ENCODE measurements at regions not wholly inside any gene's neighbourhood (a gene's known extent, or its start where the extent isn't known, plus 50 kb on each side); places are given as distances from the start of the nearest gene placed in this dataset.

GRCh38 chr5:168015506-168015905, 275.9 kb upstream of the WWC1 start:
- DNase-seq: no peak
- H3K27me3 Mint-ChIP-seq (ENCODE audit: low read depth in 2 of 2): peaks cover 6 to 8% of the 10 kb centered on the region in 2 donors
- no peaks in the 10 kb centered on the region for H3K4me1 Mint-ChIP-seq
- H3K27ac ChIP-seq (ENCODE audit: low read length): no peak overlapping the region
- intact Hi-C loops (cut with micrococcal nuclease): no loop called here
- H3K36me3 Mint-ChIP-seq: no peaks in the 10 kb centered on the region
- H3K9me3 ChIP-seq (ENCODE audit: control insufficient read depth, insufficient read depth, low read length): no peaks in the 10 kb centered on the region
- H3K4me3 Mint-ChIP-seq: no peak overlapping the region
- no peak overlapping the region for H3K4me3 ChIP-seq (ENCODE audit: low read length)
- H3K27me3 ChIP-seq (ENCODE audit: control insufficient read depth, insufficient read depth, low read length): peaks cover 2% of the 10 kb centered on the region
- 90% methylated on average over 6 of the region's 7 CpGs for WGBS (ENCODE audit: insufficient coverage)
- H3K27ac Mint-ChIP-seq: no peak overlapping the region
- H3K36me3 ChIP-seq (ENCODE audit: control insufficient read depth, insufficient read depth, low read length): no peaks in the 10 kb centered on the region
- ATAC-seq: no peak
- no peaks in the 10 kb centered on the region for H3K4me1 ChIP-seq (ENCODE audit: control insufficient read depth, insufficient read depth, low read length)
- H3K9me3 Mint-ChIP-seq: no peaks in the 10 kb centered on the region
- no peak for TF ChIP-seq CTCF (IDR thresholded peaks at IDR 0.05)

- no peak for TF ChIP-seq CTCF (IDR thresholded peaks at IDR 0.05)
- H3K4me3 Mint-ChIP-seq: no peak overlapping the region
- H3K36me3 Mint-ChIP-seq: no peaks in the 10 kb centered on the region
- Histone ChIP-seq H3K36me3 (ENCODE audit: control insufficient read depth, insufficient read depth, low read length) (no peaks in the 10 kb centered on the region), H3K9me3 (ENCODE audit: control insufficient read depth, insufficient read depth, low read length) (no peaks in the 10 kb centered on the region), H3K4me3 (ENCODE audit: low read length) (no peak overlapping the region), H3K4me1 (ENCODE audit: control insufficient read depth, insufficient read depth, low read length) (no peaks in the 10 kb centered on the region), H3K27ac (ENCODE audit: low read length) (no peak overlapping the region), H3K27me3 (ENCODE audit: control insufficient read depth, insufficient read depth, low read length) (peaks cover 2% of the 10 kb centered on the region)
- 69% methylated on average over 3 of the region's 3 CpGs for WGBS (ENCODE audit: insufficient coverage)
- H3K27me3 Mint-ChIP-seq (ENCODE audit: low read depth in 2 of 2): peaks cover 10% of the 10 kb centered on the region in 2 donors
- intact Hi-C loops (cut with micrococcal nuclease): no loop called here
- H3K9me3 Mint-ChIP-seq: no peaks in the 10 kb centered on the region
- H3K27ac Mint-ChIP-seq: no peak overlapping the region
- H3K4me1 Mint-ChIP-seq: no peaks in the 10 kb centered on the region
- DNase-seq (no peak), ATAC-seq (no peak)
These were observed 274.1 kb upstream of the WWC1 start for GRCh38 chr5:168017313-168017712.

GRCh38 chr5:168019143-168019542, 272.3 kb upstream of the WWC1 start:
- Histone ChIP-seq H3K27ac (ENCODE audit: low read length) (no peak overlapping the region), H3K4me1 (ENCODE audit: control insufficient read depth, insufficient read depth, low read length) (no peaks in the 10 kb centered on the region), H3K36me3 (ENCODE audit: control insufficient read depth, insufficient read depth, low read length) (no peaks in the 10 kb centered on the region), H3K9me3 (ENCODE audit: control insufficient read depth, insufficient read depth, low read length) (no peaks in the 10 kb centered on the region), H3K27me3 (ENCODE audit: control insufficient read depth, insufficient read depth, low read length) (peaks cover 2% of the 10 kb centered on the region), H3K4me3 (ENCODE audit: low read length) (no peak overlapping the region)
- DNase-seq (no peak), ATAC-seq (no peak)
- WGBS (ENCODE audit: insufficient coverage): 97% methylated on average over 3 of the region's 3 CpGs
- Mint-ChIP-seq H3K4me1 (no peaks in the 10 kb centered on the region), H3K9me3 (no peaks in the 10 kb centered on the region), H3K4me3 (no peak overlapping the region), H3K36me3 (no peaks in the 10 kb centered on the region), H3K27me3 (ENCODE audit: low read depth in 2 of 2) (peaks cover 10% of the 10 kb centered on the region in 2 donors), H3K27ac (no peak overlapping the region)
- intact Hi-C loops (cut with micrococcal nuclease): no loop called here
- no peak for TF ChIP-seq CTCF (IDR thresholded peaks at IDR 0.05)

GRCh38 chr5:168020542-168021294, 270.7 kb upstream of the WWC1 start:
- intact Hi-C loops (cut with micrococcal nuclease): no loop called here
- Histone ChIP-seq H3K27ac (ENCODE audit: low read length) (no peak overlapping the region), H3K9me3 (ENCODE audit: control insufficient read depth, insufficient read depth, low read length) (no peaks in the 10 kb centered on the region), H3K36me3 (ENCODE audit: control insufficient read depth, insufficient read depth, low read length) (no peaks in the 10 kb centered on the region), H3K4me1 (ENCODE audit: control insufficient read depth, insufficient read depth, low read length) (no peaks in the 10 kb centered on the region), H3K27me3 (ENCODE audit: control insufficient read depth, insufficient read depth, low read length) (peaks cover 2% of the 10 kb centered on the region), H3K4me3 (ENCODE audit: low read length) (no peak overlapping the region)
- no peak overlapping the region for H3K27ac Mint-ChIP-seq
- H3K36me3 Mint-ChIP-seq: no peaks in the 10 kb centered on the region
- H3K9me3 Mint-ChIP-seq: no peaks in the 10 kb centered on the region
- TF ChIP-seq CTCF (IDR thresholded peaks at IDR 0.05): no peak
- ATAC-seq (no peak), DNase-seq (no peak)
- no peak overlapping the region for H3K4me3 Mint-ChIP-seq
- no peaks in the 10 kb centered on the region for H3K4me1 Mint-ChIP-seq
- peaks cover 10% of the 10 kb centered on the region in 2 donors for H3K27me3 Mint-ChIP-seq (ENCODE audit: low read depth in 2 of 2)
- 11% methylated on average over 10 of the region's 11 CpGs for WGBS (ENCODE audit: insufficient coverage)

All from natural killer cell (primary cell).